HUES48 (cell line): ENCODE measurements at regions not wholly inside any gene's neighbourhood (a gene's known extent, or its start where the extent isn't known, plus 50 kb on each side); places are given as distances from the start of the nearest gene placed in this dataset.

ENCODE experiments used
- H3K27ac ChIP-seq: one replicate; pipeline ENCODE4 v1.7.0; 2013; ENCODE audit warnings: low read depth, low read length, inconsistent platforms
- H3K27me3 ChIP-seq: 2 replicates; pipeline ENCODE4 v1.6.1; 2013; ENCODE audit warnings: mild to moderate bottlenecking, low read length; ENCODE audit not compliant: control insufficient read depth, insufficient read depth
- H3K36me3 ChIP-seq: 2 replicates; pipeline ENCODE4 v1.6.1; 2013; ENCODE audit warnings: low read length; ENCODE audit not compliant: control insufficient read depth, insufficient read depth
- H3K4me1 ChIP-seq: 2 replicates; pipeline ENCODE4 v1.6.1; 2013; ENCODE audit warnings: mild to moderate bottlenecking, low read length; ENCODE audit not compliant: control insufficient read depth, insufficient read depth
- H3K4me3 ChIP-seq: 2 replicates; pipeline ENCODE4 v1.5.1; 2013; ENCODE audit warnings: mild to moderate bottlenecking, low read depth, low read length
- H3K9ac ChIP-seq: 2 replicates; pipeline ENCODE4 v1.6.1; 2013; ENCODE audit warnings: mild to moderate bottlenecking, low read depth, low read length, moderate library complexity
- H3K9me3 ChIP-seq: 2 replicates; pipeline ENCODE4 v1.6.1; 2013; ENCODE audit warnings: low read length; ENCODE audit not compliant: control insufficient read depth, insufficient read depth

DNA sequence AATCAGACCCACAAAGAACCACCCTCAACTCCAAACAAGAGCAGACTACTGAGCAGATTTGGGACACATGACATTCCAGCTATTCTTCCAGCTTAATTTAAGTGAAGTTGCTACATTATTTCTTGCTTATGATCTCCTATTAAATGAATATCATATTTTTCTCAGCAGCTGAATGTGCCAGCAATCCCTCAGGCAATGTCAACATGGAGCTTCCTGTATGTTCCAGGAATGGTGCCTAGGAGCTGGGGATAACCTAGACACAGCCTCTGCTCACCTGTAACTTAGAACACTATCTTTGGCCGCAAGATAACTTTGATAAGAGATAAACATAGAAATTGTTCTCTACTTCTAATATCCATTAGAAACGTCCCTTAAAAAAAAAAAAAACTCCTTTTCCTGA is 274.4 kb upstream of the RASGEF1B start:
- H3K4me3 ChIP-seq = no peak overlapping the region
- no peak overlapping the region for H3K27ac ChIP-seq
- no peaks in the 10 kb centered on the region for H3K36me3 ChIP-seq
- 0 out of 2 replicates have a peak, but pooled peaks cover 7% of the 10 kb centered on the region for H3K4me1 ChIP-seq
- no peaks in the 10 kb centered on the region for H3K9me3 ChIP-seq
- no peak overlapping the region for H3K9ac ChIP-seq
- H3K27me3 ChIP-seq = no peaks in the 10 kb centered on the region

DNA sequence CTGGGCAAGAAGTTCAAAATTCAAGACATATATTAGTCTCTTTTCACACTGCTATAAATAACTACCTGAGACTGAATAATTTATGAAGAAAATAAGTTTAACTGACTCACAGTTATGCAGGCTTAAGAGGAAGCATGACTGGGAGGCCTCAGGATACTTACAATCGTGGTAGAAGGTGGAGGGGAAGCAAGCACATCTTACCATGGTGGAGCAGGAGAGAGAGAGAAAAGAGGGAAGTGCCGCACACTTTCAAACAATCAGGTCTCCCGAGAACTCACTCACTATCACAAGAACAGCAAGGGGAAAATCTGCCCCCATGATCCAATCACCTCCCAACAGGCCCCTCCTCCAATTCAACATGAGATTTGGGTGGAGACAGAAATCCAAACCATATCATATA is 273.3 kb upstream of the RASGEF1B start:
- Histone ChIP-seq H3K4me3 (no peak overlapping the region), H3K27me3 (no peaks in the 10 kb centered on the region), H3K9ac (no peak overlapping the region), H3K36me3 (no peaks in the 10 kb centered on the region), H3K4me1 (0 out of 2 replicates have a peak, but pooled peaks cover 7% of the 10 kb centered on the region), H3K27ac (no peak overlapping the region), H3K9me3 (no peaks in the 10 kb centered on the region)

DNA sequence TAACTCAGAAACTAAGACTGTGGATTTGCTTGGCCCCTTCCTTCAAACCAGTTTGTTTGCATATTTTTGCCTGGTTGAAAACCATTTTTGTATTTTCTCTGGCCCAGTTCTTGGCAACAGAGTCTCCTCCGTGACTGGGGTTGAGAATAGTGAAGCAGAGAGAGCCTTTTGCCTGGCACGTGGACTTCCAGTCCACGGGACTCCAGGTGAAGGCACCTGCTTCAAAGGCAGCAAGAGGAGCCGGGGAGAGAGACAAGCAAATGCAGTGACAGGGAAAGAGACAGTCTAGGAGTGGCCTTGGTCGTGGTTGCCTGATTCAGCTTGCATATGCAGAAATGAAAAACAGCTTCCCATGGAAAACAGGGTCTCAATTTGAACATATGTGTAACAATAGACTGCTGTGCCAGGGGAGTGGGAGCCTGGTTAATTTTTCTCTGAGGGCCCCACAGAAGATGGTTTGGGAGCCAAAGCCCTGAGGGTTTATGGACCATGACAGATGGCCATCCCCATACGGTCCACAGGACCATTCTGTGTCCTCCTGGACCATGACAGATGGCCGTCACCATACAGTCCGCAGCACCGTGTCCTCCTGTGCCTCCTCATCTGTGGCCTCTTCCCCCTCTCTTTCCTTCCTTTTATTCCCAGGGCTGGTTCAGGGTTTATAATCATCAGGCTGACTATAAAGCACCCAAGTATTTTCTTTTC is 272.2 kb upstream of the RASGEF1B start:
- Histone ChIP-seq H3K9ac (no peak overlapping the region), H3K27me3 (no peaks in the 10 kb centered on the region), H3K4me1 (0 out of 2 replicates have a peak, but pooled peaks cover 7% of the 10 kb centered on the region), H3K9me3 (no peaks in the 10 kb centered on the region), H3K36me3 (no peaks in the 10 kb centered on the region), H3K4me3 (no peak overlapping the region), H3K27ac (no peak overlapping the region)

DNA sequence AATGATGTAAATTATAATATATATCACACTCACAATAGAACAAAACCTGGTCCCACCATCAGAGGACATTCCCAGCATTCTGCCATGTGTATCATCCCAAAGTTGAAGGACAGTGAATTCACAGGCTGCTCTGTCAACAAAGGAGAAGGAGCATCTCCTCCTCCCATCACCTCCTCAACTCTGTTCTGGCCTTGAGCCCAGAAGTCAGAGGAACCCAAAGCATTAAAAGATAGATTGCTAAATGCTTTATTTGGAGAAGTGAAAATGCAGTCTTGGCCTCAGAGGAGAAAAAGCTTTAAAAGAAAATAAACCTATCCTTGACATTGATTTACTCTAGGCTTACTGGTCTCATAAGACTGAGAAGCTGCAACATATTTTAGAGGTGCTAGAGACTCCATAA is 268.8 kb upstream of the RASGEF1B start:
- Histone ChIP-seq H3K27me3 (no peaks in the 10 kb centered on the region), H3K27ac (no peak overlapping the region), H3K9me3 (no peaks in the 10 kb centered on the region)

DNA sequence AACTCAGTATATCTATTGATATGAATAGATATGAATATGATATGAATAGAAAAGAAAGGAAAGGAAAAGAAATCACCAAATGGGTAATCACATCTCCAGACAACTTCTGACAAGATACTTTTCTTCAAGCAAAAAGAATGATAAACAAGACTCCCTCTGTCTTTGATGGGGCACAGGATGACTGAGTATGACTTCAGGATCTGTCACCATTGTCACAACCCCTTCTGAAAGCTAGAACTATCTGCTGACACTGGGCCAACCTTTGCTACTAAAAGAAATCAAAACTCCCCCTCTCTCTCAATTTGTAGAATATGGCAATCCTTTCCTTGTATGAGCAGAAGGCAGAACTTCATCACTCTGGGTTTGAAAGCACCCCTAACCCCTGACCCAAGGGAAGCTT is 267.2 kb upstream of the RASGEF1B start:
- H3K27me3 ChIP-seq = no peaks in the 10 kb centered on the region
- 0 out of 2 replicates have a peak, but pooled peaks cover 7% of the 10 kb centered on the region for H3K4me1 ChIP-seq
- no peaks in the 10 kb centered on the region for H3K36me3 ChIP-seq
- H3K27ac ChIP-seq = no peak overlapping the region
- no peak overlapping the region for H3K9ac ChIP-seq
- H3K9me3 ChIP-seq = no peaks in the 10 kb centered on the region
- no peak overlapping the region for H3K4me3 ChIP-seq

More for the DNA sequence above, 268.8 kb upstream of the RASGEF1B start:
- Histone ChIP-seq H3K4me1 (0 out of 2 replicates have a peak, but pooled peaks cover 7% of the 10 kb centered on the region), H3K9ac (no peak overlapping the region), H3K36me3 (no peaks in the 10 kb centered on the region), H3K4me3 (no peak overlapping the region)

DNA sequence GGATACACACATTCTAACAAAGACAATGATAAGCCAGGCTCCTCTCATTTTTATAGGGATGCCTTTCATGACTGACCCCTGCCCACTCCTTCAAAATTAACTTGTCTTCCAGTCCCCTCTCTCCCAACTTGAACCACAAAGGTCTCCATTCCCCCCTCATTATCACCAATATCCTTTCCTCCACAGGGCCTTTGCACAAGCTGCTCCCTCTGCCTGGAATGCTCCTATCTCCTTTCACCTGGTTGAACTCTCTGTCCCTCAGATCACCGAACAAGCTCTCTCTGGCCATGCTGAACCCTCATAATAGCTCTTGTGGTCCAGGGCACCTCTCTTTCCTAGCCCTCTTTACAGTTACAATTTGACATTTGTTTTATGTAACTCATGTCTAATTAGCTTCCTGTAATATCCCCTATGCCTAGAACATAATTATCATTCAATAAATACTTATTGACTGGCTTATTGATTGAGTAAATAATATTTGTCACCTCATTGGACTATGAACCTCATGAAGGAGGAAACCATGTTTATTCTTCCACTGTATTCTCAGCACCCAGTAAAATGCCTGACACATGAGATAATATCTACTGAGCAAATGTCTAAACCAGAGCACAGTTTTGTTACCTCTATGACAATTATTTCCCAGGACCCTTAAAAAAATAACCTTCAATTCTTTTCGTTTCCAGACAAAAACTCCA is 266.3 kb upstream of the RASGEF1B start:
- Histone ChIP-seq H3K27ac (no peak overlapping the region), H3K27me3 (no peaks in the 10 kb centered on the region), H3K4me3 (no peak overlapping the region), H3K36me3 (no peaks in the 10 kb centered on the region), H3K4me1 (0 out of 2 replicates have a peak, but pooled peaks cover 7% of the 10 kb centered on the region), H3K9me3 (no peaks in the 10 kb centered on the region), H3K9ac (no peak overlapping the region)

DNA sequence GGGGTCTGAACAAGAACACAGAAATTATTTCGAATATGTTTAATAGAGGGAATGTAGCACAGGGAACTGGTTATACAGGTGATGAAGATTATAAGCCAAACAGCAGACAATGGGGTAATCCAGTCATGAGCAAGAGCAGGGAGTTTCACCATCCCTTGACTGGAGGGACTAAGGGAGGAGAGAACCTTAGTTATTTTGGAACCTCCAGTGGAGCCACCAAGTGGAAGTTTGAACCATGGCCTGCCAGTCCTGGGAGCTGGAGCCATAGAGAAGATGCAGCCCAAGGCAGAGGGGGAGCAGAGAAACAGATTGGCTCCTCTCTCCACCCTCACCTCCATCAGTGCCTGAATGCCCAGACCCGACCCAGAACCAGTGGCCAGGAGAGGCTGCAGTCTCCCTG is 264.6 kb upstream of the RASGEF1B start:
- no peaks in the 10 kb centered on the region for H3K36me3 ChIP-seq
- no peaks in the 10 kb centered on the region for H3K9me3 ChIP-seq
- no peak overlapping the region for H3K9ac ChIP-seq
- no peak overlapping the region for H3K27ac ChIP-seq
- H3K4me1 ChIP-seq = no peaks in the 10 kb centered on the region
- H3K4me3 ChIP-seq = no peak overlapping the region
- H3K27me3 ChIP-seq = no peaks in the 10 kb centered on the region

DNA sequence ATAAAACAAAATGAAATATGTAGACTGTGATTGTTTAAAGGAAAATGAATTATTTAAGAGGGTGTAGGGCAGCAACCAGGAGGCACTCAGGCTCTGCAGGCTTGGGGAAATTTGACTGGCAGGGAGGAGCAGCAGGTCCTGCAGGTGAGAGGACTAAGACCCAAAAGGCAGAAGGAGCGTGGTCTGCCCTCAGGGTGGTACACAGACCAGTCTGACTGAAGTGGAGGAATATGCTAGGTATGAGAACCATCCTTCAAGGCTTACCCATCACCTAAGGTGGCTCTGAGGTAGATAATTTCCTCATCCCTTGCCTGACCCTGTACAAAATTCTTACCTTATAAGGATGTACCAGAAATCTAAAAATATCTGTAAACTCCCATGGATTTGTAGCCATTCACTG is 261.3 kb upstream of the RASGEF1B start:
- no peak overlapping the region for H3K4me3 ChIP-seq
- no peaks in the 10 kb centered on the region for H3K27me3 ChIP-seq
- no peak overlapping the region for H3K27ac ChIP-seq
- no peaks in the 10 kb centered on the region for H3K9me3 ChIP-seq
- H3K4me1 ChIP-seq = no peaks in the 10 kb centered on the region
- no peaks in the 10 kb centered on the region for H3K36me3 ChIP-seq
- no peak overlapping the region for H3K9ac ChIP-seq

DNA sequence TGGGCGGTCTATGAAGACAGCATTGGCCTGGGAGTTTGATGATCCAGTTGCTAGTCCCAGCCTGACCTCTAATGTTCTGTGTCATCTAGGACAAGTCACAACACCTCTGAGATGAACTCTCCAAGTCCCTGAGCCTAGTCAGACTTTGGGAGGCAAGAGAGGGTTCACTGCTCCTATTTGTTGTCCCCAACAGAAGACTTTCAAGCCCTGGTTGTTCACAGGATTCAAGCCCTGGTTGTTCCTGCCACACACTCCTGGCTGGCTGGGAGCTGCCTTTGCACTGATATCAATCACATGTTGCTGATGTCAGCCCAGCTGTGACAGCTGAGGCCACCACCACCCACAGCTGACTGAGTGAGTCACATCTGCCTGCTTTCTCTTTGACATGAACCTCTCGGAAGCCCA is 253.2 kb upstream of the RASGEF1B start:
- peak overlapping the region; percentile 33 for H3K27ac ChIP-seq
- H3K4me3 ChIP-seq = no peak overlapping the region
- no peaks in the 10 kb centered on the region for H3K9me3 ChIP-seq
- H3K36me3 ChIP-seq = no peaks in the 10 kb centered on the region
- no peaks in the 10 kb centered on the region for H3K4me1 ChIP-seq
- H3K9ac ChIP-seq = no peak overlapping the region
- H3K27me3 ChIP-seq = no peaks in the 10 kb centered on the region

DNA sequence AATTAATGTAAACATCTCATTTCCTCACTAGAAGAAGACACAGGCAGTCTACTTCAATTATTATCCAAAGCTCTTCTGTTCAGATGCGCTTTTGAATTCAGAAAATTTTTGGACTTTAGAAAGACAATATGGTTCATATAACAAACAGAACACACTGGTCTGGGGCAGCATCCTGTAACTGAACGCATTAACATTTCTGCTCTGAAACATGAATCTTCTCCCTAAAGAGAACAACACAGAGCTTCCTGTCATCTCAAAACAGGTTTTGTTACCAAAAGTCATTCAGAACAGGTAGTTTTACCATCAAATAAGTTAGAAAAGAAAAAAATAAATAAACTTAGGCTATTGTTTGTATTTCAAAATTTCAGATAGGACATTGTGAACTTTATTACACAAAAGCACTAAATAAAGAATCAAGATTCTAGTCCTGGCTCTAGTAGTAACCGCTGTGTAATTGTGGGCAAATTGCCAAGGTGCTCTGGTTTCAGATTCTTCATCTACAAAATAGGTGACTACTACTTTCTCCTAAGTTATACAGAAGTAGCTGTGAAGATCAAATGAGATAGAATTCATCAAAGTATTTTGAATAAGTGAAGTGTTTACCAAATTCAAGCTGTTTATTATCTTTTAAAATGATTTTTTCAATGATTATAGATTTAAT is 252.3 kb upstream of the RASGEF1B start:
- H3K27me3 ChIP-seq = no peaks in the 10 kb centered on the region
- no peaks in the 10 kb centered on the region for H3K4me1 ChIP-seq
- H3K9ac ChIP-seq = no peak overlapping the region
- H3K9me3 ChIP-seq = no peaks in the 10 kb centered on the region
- H3K4me3 ChIP-seq = no peak overlapping the region
- no peak overlapping the region for H3K27ac ChIP-seq
- no peaks in the 10 kb centered on the region for H3K36me3 ChIP-seq
